GM12873 (cell line): ENCODE measurements at regions not wholly inside any gene's neighbourhood (a gene's known extent, or its start where the extent isn't known, plus 50 kb on each side); places are given as distances from the start of the nearest gene placed in this dataset.

ENCODE experiments used
- CTCF ChIP-seq: IDR thresholded peaks from 2 replicates; pipeline ENCODE4 v1.5.1; 2012; ENCODE audit warnings: low read depth, mild to moderate bottlenecking, moderate library complexity, low read length, control low read depth; ENCODE audit not compliant: insufficient read depth; ENCODE audit errors: missing control alignments

- TF ChIP-seq CTCF = no peak
Observed at GRCh38 chr9:18317896-18318295, 156.1 kb upstream of the ADAMTSL1 start.

DNA sequence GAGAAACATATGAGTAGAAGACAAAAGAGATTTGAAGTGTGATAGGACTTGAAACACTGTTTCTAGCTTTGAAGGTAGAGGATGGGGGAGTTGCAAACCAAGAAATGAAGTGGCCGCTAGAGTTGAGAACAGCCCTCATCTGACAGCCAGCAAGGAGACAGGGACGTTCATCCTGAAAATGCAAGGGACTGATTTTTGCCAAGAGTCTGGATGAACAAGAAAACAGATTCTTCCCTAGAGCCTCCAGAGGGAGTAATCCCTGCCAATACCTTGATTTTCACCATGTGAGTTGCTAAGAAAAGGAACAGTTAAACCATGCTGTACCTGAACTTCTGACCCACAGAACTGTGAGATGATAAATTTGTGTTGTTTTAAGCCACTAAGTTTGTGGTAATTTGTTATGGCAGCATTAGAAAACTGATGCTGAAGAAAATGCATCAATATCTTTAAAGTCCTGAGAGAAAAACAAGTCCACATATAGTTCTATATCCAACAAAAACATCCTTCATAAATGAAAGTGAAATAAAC, 154.0 kb upstream of the ADAMTSL1 start:
- TF ChIP-seq CTCF = no peak

- TF ChIP-seq CTCF = no peak
Observed at GRCh38 chr9:18324928-18325745, 148.8 kb upstream of the ADAMTSL1 start.

- no peak for TF ChIP-seq CTCF
Observed at GRCh38 chr9:18327121-18327520, 146.8 kb upstream of the ADAMTSL1 start.

DNA sequence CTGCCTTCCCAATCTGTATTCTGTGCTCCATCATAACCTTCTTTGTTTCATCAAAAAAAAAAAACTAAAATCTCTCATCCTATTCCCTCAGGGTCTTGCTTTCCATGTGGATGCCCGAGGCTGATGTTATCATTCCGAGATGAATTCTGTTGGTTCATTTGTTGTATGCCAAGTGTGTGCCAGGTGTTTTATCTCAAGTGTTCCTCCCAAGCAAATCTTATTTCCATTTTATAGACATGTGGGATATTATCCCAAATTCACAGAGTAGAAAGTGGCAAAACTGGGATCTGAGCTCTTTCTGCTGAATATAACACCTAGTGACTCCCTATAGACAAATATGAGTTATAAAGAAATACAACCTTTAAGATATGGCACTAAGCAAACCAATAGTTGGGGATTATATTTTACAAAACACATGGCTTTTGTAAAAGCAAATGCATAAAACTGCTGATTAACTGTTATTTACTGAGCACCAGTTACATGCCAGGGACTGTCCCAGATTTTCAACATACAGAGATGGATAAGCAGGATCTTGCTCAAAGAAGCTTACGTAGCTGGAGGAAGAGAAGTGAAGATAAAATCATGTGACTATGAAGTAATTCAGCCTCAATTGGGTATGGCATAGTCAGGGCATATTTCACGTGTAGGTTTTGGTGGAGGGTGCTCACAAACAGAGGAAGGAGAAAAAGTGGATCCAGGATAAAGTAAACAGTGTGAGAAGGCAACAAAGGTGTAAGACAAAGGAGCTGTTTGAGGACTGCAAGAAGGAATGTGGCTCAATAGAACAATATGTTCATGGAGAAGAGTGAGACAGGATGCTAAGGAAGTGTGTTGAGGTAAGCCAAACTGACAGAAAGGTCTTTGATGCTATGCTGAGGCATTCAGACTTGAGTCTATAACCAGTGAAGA, 143.3 kb upstream of the ADAMTSL1 start:
- no peak for TF ChIP-seq CTCF

- TF ChIP-seq CTCF = no peak
Observed at GRCh38 chr9:18331310-18331684, 142.7 kb upstream of the ADAMTSL1 start.

DNA sequence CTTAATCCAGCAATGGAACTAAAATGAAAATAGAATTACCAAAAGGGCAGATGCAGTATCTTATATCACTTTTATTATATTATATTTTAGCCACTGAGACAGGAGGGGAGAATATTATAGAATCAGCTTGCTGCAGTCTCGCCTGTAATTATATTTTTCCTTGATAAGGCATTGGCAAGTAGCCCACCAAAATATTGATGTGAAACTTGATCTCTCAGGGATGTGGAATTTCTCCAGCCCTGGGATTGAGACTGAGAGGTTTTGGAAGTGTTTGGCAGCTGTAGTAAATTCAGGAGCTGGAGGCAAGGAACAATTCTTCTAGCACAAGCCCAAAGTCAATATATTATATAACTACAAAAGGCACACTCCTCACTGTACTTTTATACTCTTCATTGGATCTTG, 142.1 kb upstream of the ADAMTSL1 start:
- no peak for TF ChIP-seq CTCF
